ELF-1 (cell line): ENCODE measurements at regions not wholly inside any gene's neighbourhood (a gene's known extent, or its start where the extent isn't known, plus 50 kb on each side); places are given as distances from the start of the nearest gene placed in this dataset.
"Not testable (repeated sequence)": the region's sequence is repeated elsewhere in the genome, so short reads cannot be mapped to it uniquely, and the experiment has no call there.

Experiments
- DNase-seq: peaks from one replicate; pipeline ENCODE4 v3.0.0-alpha.2; 2016; ENCODE audit warnings: low read depth, low spot score

GRCh38 chr10:64113792-64114191, 592.6 kb downstream of the REEP3 start:
- DNase-seq, result peak; percentile 30

DNA sequence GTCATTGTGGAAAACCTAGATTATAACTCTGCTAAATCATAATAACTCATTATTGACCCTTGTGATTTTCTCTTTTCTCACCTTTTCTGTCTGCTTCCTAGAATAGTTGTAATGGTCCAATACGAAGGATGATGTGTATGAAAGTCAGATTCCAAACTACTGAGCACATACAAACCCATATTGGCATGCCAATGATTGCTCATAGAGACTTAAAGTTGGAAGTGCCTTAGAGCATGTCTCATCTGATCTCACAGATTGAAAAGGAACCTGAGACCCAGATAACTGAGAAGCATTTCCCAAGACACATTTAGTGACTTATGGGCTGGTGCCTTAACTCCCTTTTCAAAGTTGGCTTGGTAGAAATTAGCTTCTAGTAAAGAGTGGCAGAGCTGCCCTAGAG, 594.3 kb downstream of the REEP3 start:
- DNase-seq, result no peak

DNA sequence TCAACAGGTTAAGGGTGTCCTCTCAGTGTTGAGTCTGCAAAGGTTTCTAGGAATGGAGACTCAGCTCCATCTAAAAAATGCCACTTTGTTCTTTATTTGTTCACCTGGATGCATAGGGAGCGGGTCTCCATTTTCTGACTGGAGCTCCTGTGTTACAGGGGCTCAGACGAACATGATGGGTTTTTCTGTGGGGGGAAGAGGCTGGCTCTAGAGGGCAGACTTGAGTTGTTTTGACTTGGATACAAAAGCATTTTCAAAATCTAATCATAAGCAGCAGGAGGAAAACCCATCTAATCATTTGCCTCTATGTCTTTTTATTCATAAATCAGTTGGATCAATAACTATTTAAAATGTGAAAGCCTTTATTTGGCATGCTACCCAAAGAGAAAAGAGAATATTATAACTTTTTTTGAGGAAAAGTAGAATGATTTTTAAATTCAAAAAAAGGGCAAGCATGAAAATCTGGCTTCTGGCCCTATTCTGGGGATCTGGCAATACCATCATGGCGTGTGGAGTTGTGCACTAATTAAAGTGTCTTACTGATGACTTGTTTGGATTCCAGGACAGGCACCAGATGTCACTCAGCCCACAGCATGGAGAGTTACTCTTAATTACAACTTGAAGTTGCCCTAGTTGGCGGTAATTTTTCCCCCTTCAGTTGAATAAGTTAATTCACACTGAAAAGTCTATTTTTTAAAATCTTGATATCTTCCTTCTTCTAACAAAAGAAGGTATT, 594.9 kb downstream of the REEP3 start:
- peak; percentile 50 for DNase-seq

- DNase-seq, result no peak
Measured at GRCh38 chr10:64116707-64117106, 595.5 kb downstream of the REEP3 start.

DNA sequence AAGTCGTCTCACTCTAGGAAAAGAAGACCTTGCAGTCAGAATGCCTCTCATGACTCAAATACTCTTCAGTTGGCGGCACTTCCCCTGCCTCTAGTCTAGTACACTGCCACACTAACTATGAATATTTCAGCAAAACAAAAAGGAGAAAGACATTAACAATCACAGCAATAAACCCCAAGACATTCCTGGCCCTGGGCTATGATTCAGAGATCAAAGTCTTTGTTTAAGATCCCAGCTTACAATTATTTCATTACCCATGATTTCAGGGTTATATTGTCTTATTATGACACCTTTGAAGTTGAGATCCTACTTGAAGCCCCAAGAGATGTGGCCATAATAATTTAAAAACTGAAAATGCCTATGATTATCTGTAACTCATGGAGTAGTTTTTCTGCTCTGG, 597.5 kb downstream of the REEP3 start:
- DNase-seq, result no peak

- DNase-seq, result not testable (repeated sequence)
Measured at GRCh38 chr10:64120301-64120980, 599.2 kb downstream of the REEP3 start.

DNA sequence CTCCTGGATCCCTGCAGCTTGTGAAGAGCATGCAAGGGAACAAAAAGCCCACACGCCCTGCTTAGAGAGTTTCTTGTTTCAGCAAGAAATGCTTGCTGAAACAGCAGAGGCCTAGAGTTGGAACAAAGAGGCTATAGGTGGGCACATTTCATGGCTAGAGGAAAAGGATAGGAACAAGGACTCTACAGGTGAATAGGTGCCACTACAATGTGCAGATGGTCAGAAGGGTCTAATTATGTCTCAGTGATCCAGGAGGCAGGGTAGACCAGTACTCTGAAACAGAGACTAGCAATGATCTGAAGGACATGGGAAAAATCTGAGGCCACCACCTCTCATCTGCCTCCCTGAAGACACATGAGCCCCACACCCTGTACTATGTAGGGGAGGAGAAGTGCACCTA, 609.0 kb downstream of the REEP3 start:
- DNase-seq, result no peak

GRCh38 chr10:64134676-64135075, 613.5 kb downstream of the REEP3 start:
- DNase-seq, result no peak

DNA sequence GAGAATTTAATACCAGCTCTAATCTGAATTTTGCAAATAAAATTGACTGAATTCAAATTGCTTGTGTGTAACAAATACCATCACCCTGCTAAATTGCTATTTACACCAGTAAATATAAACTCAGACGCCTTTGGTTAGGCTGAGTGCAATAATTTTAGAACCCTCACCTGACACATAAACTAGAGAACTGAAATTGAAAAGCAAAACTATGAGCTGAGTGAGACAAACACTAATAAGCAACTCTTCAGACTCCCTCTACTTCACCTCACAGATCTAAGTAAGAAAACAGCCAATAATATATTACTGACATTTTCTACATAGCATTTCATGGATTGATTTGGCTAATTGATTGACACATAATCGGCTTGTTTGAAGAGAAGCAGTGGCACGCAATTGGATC, 621.2 kb downstream of the REEP3 start:
- DNase-seq, result no peak

GRCh38 chr10:64148607-64149006, 627.4 kb downstream of the REEP3 start:
- DNase-seq, result no peak

- no peak for DNase-seq
Measured at GRCh38 chr10:64156166-64156565, 635.0 kb downstream of the REEP3 start.

GRCh38 chr10:64158551-64158950, 637.4 kb downstream of the REEP3 start:
- no peak for DNase-seq

DNA sequence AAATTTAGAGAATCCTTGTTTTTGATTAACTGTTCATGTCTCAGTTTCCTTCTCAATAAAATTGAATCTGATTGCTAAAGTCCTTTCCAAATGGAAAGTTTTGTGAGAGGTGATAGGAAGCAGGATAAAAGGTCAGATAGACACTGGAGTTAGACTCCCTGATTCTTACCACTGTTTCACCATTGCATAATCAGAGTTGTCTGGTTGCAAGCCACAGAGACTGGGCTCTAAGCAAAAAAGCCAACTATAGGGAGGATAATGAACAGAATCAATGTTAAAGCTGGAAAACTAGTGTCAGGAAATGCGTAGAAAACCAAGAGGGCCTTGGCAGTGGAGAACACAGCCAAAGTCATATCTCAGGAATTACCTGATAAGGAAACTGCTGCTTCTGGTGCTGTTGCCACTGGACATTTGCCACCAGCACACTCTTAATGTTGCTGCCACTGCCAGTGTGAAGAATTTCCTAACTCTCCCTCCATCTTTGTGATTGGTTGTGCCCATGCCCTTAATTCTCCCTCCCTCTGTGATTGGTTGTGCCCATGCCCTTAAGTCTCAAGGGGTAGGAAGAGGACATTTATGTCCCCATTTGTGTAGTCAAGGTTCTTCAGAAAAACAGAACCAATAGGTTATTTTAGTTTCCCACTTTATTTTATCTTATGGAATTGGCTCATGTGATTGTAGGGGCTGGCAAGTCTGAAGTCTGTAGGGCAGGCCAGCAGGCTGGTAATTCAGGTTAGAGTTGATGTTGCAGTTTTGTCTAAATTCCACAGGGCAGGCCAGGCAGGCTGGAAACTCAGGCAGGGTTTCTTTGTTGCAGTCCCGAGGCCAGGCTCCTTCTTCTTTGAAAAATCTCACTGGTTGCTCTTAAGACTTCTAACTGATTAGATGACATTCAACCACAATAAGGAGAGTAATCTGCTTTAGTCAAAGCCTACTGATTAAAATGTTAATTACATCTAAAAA, 639.0 kb downstream of the REEP3 start:
- peak; percentile 34 for DNase-seq

- no peak for DNase-seq
Measured at GRCh38 chr10:64170791-64171190, 649.6 kb downstream of the REEP3 start.

GRCh38 chr10:64173826-64174225, 652.6 kb downstream of the REEP3 start:
- no peak for DNase-seq

GRCh38 chr10:64174666-64175255, 653.6 kb downstream of the REEP3 start:
- no peak for DNase-seq

GRCh38 chr10:64175271-64175962, 654.2 kb downstream of the REEP3 start:
- DNase-seq, result no peak

DNA sequence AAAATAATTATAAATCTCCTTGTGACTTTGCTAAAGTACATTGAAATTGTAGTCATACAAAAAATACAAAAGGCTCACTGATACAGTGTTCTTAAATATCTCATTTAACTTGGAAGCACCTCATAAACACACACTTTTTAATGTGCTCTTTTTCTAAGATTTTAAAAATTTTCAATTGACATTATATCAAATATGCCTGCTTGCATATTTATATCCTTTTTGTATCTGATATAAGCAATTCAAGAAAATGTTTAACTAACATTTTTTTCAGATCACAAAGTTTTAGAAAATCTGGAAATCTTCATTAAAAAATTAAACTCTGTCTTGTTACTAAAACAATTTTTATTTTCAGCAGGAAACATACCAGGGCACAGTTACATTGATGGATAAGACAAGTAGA, 661.5 kb downstream of the REEP3 start:
- no peak for DNase-seq

GRCh38 chr10:64191286-64191685, 670.1 kb downstream of the REEP3 start:
- DNase-seq, result no peak

GRCh38 chr10:64196638-64197315, 675.6 kb downstream of the REEP3 start:
- DNase-seq, result peak; percentile 26

GRCh38 chr10:64201936-64202335, 680.7 kb downstream of the REEP3 start:
- no peak for DNase-seq
